OCI-LY3 (cell line): ENCODE measurements at regions not wholly inside any gene's neighbourhood (a gene's known extent, or its start where the extent isn't known, plus 50 kb on each side); places are given as distances from the start of the nearest gene placed in this dataset.

ENCODE experiments used
- CTCF ChIP-seq: fragments of 200-600, 300-600 bp; sonication (generic); IDR thresholded peaks from 2 replicates; pipeline ENCODE4 v1.5.1; 2014; ENCODE audit warnings: antibody characterized with exemption, low read length, low read depth
- EZH2phosphoT487 ChIP-seq: fragments of 200-600 bp; shearing (Covaris generic); IDR thresholded peaks from 2 replicates; pipeline ENCODE4 v1.6.1; 2018; ENCODE audit warnings: antibody characterized with exemption, mixed run types, low read depth

- TF ChIP-seq CTCF: no peak
- TF ChIP-seq EZH2phosphoT487: no peak
Measured at GRCh38 chr18:42480441-42480840, 525.4 kb downstream of the PIK3C3 start.
